CD4-positive, alpha-beta T cell treated with Interferon alpha-2 for 1 hour (primary cell): ENCODE measurements at regions not wholly inside any gene's neighbourhood (a gene's known extent, or its start where the extent isn't known, plus 50 kb on each side); places are given as distances from the start of the nearest gene placed in this dataset.

Experiments
- DNase-seq, 2 donors: peaks; one replicate each; pipeline ENCODE4 v3.0.0-alpha.2; 2020 to 2022

DNA sequence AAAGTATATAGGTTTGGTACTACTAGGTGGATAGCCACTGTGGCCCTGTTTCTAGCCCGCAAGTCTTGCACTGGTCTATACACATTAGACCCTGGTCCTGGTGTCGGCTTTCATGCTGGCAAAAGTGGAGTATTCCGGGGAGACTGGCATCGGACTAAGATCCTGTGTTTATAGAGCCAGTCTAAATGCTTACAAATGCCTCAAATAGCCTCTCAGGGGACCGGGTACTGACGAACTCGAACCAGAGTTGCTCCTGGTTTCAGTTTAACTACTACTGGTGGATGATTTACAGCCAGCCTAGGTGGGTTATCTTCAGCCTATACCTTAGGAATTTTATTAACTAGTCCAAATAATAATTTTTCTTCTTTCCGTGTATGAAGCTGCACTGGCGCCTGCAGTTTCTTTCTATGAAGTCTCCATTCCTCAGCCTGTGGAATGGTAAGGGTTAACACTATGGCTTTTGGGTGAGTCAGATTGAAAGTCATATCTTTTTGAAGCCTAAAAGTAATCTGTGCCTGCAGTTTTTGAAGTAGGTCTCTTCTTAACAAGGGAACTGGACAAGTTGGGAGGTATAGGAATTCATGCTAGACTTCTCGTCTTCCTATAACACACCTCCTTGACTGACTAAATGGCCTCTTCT is 51.3 kb downstream of the OR10H4 start:
- no peak for DNase-seq

DNA sequence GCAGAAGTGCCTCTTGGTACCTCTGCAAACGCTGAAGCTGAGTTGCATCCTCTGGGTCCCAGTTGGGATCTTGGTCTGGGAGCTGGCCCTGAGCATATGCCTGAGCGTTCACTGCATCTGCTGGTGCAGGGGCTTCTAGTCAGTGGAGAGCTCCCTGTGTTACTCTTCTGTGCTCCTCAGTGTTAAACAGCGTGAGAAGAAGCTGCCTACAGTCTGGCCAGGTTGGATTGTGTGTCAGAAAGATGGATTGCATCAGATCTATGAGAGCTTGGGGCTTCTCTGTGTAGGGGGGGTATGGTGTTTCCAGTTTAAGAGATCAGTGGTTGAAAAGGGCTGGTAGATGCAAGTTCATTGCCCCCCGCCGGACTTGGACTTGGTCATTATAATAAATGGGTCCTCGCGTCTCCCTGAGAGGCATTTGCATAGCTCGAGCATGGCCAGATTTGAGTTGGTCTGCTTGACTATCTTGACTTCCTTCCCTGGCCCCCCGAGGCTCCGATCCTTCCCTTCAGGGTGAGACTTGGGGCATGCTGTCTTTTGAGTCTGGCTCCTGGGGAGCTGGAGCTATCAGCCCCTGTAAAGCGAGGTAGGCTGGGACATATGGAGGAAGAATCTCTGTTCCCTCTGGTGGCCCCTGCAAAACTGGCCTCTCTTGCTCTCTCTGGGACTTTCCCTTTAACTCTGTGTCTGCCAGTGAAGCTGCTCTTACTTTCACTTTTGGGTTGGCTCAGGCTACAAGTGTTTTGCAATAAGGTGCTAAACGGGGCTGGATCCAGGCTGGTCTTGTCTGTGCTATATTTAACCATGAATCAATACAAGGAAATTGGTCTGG is 52.9 kb downstream of the OR10H4 start:
- peak; percentile 29 to 62 for DNase-seq

GRCh38 chr19:16002406-16003384 is 53.9 kb downstream of the OR10H4 start:
- no peak for DNase-seq

DNA sequence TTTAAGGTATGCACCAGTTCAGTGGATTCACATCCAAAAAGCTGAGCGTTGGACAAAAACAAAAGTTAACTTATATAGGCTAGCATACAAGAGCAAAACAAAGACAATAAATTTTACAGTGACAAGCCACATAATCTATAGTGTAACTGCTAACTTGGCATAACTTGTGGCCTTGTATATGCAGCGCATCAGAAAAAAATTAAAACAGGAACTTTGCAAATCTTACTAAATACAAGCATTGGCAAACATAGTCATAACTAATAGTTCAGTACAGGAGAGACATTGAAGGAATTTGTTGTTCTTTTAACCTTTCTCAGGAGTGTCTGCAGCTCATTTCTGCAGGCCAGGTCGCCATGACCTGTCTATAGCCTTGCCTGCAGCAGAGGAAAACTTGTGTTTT is 54.6 kb downstream of the OR10H4 start:
- DNase-seq: no peak

DNA sequence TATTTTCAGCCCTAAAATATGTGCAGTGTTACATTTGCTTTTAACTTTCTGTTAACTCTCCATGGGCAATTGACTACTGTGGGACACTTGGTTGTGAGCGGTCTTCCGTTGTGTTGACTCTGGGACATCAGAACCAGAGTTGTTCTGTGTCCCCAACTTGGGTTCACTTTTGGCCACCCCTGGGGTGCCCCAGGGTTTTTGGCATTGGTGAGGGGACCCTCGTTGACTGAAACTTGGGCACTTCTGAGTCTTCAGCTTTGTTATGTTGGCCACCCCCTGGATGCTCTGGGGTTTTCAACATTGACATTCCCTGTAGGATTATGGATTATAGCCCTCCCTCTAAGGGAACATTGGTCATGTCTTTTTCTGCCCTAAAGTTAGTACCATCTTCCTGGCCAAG is 57.1 kb downstream of the OR10H4 start:
- no peak for DNase-seq

GRCh38 chr19:16012552-16012951 is 63.7 kb upstream of the TPM4 start:
- no peak for DNase-seq

DNA sequence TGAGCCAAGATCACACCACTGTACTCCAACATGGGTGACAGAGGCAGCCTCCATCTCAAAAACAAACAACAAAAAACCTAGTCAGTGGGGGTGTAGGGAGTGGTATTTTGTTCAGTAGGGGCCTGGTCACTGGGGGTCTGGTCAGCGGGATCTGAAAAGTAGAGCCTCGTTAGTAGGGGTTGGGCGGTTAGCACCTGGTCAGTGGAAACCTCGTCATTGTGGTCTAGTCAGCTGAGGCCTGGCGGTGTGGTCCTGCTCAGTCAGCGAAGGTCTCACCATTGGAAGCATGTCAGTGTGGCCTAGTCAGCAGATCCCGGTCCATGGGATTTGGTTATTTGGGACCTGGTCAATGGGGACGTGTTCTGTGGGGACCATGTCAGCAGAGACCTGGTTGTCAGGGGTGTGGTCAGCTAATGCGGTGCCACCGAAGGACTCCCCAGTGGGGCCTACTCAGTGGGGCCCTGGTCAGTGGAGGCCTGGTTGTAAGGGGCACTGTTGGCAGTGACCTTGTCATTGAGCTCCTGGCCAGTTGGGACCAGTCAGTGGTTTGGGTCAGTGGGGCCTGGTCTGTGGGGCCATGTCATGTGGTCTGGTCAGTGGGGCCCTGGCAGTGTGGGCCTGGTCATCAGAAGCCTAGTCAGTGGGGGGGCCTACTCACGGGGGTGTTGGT is 63.0 kb upstream of the TPM4 start:
- no peak for DNase-seq

- no peak for DNase-seq
Observed at GRCh38 chr19:16013851-16014840, 62.1 kb upstream of the TPM4 start.

DNA sequence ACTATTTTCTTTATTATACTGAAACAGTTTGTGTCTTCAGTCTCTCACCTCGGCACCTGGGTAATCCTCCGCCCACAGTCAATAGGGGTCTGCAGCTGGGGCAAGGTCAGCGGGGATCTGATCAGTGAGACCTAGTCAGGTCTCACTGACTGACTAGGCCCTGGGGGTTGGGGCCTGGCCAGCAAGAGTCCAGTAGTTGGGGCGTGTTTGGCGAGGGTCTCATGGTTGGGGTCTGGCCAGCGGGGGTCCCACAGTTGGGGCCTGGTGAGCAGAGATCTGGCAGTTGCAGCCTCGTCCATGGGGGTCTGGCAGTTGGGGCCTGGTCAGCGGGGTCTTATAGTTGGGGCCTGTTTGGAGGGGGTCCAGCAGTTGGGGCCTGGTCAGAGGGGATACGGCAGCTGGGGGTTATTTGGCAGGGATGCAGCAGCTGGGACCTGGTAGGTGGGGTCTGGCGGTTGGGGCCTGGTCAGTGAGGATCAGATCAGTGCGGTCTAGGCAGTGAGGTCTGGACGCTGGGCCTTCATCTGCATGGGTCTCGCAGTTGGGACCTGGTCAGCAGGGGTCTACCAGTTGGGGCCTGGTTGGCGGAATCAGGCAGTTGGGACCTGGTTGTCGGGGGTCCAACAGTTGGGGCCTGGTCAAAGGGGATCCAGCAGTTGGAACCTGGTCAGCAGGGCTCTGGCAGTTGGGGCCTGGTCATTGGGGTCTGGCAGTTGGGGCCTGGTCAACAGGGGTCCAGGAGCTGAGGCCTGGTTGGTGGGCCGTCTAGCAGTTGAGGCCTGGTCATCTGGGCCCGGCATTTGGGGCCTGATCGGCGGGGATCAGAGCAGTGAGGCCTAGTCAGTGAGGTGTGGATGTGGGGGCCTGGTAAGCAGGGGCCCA is 61.1 kb upstream of the TPM4 start:
- DNase-seq: no peak

DNA sequence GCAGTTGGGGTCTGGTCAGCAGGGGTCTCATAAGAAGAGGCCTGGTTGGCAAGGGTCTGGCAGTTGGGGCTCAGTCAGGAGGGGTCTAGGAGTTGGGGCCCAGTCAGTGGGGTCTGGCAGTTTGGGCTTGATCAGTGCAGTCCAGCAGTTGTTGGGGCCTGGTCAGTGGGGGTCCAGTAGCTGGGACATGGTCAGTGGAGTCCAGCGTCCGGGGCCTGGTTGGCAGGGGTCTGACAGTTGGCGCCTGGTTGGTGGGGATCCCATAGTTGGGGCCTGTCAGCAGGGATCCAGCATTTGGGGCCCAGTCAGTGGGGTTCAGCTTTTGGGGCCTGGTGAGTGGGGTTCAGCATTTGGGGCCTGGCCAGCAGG is 60.5 kb upstream of the TPM4 start:
- no peak for DNase-seq

DNA sequence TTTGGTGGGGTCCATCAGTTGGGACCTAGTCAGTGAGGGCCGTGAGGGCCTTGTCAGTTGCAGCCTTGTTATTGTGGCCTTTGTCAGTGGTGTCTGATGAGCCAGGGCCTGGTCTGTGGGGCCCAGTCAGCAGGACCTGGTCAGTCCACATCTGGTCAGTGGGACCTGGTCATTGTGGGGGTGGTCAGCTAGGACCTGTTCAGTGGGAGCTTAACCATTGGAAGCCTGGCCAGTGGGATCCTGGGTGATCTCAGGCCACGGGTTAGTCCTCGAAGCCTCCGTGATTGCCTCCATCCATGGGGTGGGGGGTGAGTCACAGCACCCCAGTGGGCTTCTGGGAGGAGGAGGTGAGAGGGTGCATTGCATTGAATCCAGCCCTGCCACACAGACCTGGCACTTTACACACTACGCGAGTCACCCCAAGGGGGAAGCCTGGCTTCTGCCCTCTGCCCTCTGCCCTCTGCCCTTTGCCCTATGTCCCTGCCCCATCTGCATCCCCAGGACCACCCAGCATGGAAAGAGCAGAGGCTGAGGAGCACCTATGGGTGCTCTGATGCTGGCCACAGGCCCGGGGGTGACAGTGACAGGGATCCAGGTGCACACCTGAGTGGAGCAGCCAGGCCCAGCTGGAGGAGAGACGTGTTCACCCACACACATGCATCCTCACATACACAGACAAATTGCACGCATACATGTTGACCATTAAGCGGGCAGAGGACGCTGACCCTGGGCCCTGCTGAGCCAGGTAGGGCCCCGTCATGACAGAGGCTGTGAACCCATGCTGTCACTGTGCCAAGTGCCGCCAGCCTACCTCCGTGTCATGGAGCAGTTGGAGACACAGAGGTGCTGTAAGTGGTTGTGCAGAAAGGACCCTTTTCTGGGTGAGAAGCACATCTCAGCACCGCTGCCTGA is 59.8 kb upstream of the TPM4 start:
- DNase-seq: no peak

DNA sequence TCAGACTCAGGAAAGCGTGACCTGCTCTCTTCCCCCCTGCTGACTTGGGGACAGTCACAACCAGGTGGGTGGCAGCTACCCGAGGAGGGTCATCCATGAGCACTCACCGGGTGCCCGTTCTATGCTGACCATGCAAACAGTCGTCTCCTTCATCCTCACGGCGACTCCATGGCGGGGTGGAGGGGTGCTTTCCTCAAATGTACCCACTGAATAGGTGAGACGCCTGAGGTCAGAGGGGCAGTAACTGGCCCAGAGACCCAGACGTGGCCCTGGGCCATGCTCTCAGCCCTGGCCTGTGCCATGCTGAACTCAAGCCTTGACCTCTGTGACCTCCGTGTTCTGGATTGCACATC is 59.2 kb upstream of the TPM4 start:
- no peak for DNase-seq

DNA sequence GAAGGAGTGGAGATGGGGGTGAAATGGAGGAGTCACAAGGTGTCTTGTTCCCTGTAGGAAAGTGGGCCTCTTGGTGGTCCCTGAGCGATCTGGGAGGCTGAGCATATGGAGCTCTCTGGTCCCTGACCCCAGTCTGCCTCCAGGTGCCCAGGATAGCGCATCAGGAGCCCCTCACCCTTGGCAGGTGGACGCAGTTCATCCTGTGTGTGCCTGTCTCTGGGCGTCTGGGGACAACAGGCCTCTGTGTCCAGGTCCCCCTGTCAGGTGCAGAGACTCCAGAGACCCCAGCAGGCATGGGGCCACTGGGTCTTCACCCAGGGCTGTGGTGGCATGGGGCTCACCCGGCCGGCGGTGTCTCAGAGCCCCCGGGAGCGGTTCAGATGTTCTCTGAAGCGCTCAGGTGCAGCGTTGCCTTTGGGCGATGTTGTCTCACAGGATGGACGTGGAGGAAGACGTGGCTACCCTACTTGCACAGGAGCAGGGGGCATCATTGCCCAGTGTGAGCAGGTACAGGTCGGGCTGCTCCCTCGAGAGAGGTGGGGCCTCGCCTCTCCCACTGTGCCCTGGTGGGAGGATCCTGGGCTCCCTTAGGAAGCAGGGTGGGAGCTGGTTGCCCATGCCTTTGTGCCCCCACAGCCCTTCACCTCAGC is 58.1 kb upstream of the TPM4 start:
- no peak for DNase-seq

GRCh38 chr19:16018801-16019551 is 57.3 kb upstream of the TPM4 start:
- DNase-seq: no peak

DNA sequence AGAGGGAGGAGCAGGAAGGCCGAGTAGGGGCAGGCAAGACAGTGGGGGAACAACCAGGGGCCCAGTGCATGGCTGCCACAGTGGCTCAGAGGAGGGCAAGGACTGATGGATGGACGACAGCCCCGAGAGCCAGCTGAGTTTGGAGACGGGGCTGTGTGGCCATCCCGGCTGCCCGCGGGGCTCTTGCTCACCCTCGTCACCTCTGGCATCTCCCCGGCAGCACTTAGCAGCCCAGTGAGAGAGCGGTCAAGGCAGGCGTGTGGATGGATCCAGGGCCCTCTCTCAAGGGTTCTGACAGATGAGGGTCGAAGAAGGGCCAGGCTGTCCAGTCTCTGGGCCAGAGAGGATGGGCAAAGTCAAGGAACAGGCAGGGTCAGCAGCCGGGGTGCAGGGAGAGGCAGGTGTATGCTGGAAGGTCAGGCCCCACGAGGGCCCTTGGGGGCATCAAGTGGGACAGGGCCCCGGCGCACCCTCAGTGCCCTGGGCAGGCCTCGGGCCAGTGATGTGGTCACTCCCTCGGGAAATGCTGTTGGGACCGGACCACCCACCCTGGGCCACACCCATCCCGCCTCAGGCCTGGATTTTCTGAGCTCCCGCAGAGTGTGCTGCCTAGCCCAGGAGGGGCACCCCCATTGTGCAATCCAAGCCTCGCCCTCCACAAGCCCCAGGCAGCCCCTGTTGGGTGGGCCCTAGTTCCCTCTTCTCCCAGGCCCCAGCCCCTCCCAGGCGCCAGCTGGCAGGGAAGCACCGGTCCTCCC is 56.4 kb upstream of the TPM4 start:
- no peak for DNase-seq

GRCh38 chr19:16021796-16022195 is 54.5 kb upstream of the TPM4 start:
- DNase-seq: no peak

- no peak for DNase-seq
Observed at GRCh38 chr19:16022251-16022650, 54.0 kb upstream of the TPM4 start.
